H9 (cell line): ENCODE measurements at regions not wholly inside any gene's neighbourhood (a gene's known extent, or its start where the extent isn't known, plus 50 kb on each side); places are given as distances from the start of the nearest gene placed in this dataset.

ENCODE experiments used
- DNase-seq: peaks from one replicate; pipeline ENCODE4 v3.0.0-alpha.2; 2017
- H2AFZ ChIP-seq: one replicate; pipeline ENCODE4 v1.6.1; 2013; ENCODE audit warnings: mild to moderate bottlenecking, low read length, control low read depth, moderate library complexity
- H2AK5ac ChIP-seq: 2 replicates; pipeline ENCODE4 v1.6.1; 2013; ENCODE audit warnings: low read length, control low read depth, mixed read lengths; ENCODE audit not compliant: insufficient read length
- H2BK120ac ChIP-seq: one replicate; pipeline ENCODE4 v1.6.1; 2013; ENCODE audit warnings: low read depth, mild to moderate bottlenecking, low read length, control low read depth, inconsistent platforms; ENCODE audit not compliant: poor library complexity, severe bottlenecking
- H2BK12ac ChIP-seq: 2 replicates; pipeline ENCODE4 v1.6.1; 2013; ENCODE audit warnings: low read length, control low read depth, mixed read lengths, low read depth; ENCODE audit not compliant: insufficient read length
- H2BK15ac ChIP-seq: 2 replicates; pipeline ENCODE4 v1.6.1; 2013; ENCODE audit warnings: low read depth, low read length, control low read depth
- H2BK20ac ChIP-seq: one replicate; pipeline ENCODE4 v1.6.1; 2013; ENCODE audit warnings: low read depth, mild to moderate bottlenecking, low read length, control low read depth, inconsistent platforms; ENCODE audit not compliant: poor library complexity, severe bottlenecking
- H2BK5ac ChIP-seq: 2 replicates; pipeline ENCODE4 v1.6.1; 2013; ENCODE audit warnings: low read length, control low read depth, mixed read lengths; ENCODE audit not compliant: insufficient read length
- H3K14ac ChIP-seq: 2 replicates; pipeline ENCODE4 v1.6.1; 2013; ENCODE audit warnings: low read length, control low read depth; ENCODE audit not compliant: insufficient read depth
- H3K18ac ChIP-seq: 2 replicates; pipeline ENCODE4 v1.6.1; 2013; ENCODE audit warnings: low read depth, mild to moderate bottlenecking, mixed read lengths, low read length, control low read depth; ENCODE audit not compliant: insufficient read length
- H3K23ac ChIP-seq: 2 replicates; pipeline ENCODE4 v1.6.1; 2013; ENCODE audit warnings: low read length, control low read depth, mixed read lengths, low read depth; ENCODE audit not compliant: insufficient read length
- H3K23me2 ChIP-seq: 2 replicates; pipeline ENCODE4 v1.6.1; 2013; ENCODE audit warnings: low read depth, mild to moderate bottlenecking, mixed read lengths, low read length, control low read depth; ENCODE audit not compliant: insufficient read length, poor library complexity, severe bottlenecking
- H3K27ac ChIP-seq: 2 replicates; pipeline ENCODE4 v1.5.1; 2013; ENCODE audit warnings: low read length, control low read depth, mixed read lengths, low read depth; ENCODE audit not compliant: insufficient read length
- H3K27me3 ChIP-seq: 2 replicates; pipeline ENCODE4 v1.6.1; 2013; ENCODE audit warnings: low read length, control low read depth, inconsistent platforms; ENCODE audit not compliant: insufficient read depth
- H3K4ac ChIP-seq: 2 replicates; pipeline ENCODE4 v1.6.1; 2013; ENCODE audit warnings: low read depth, mild to moderate bottlenecking, control low read depth, inconsistent platforms, low read length, moderate library complexity
- H3K4me1 ChIP-seq: 2 replicates; pipeline ENCODE4 v1.6.1; 2013; ENCODE audit warnings: low read length, control low read depth, inconsistent platforms; ENCODE audit not compliant: insufficient read depth
- H3K4me2 ChIP-seq: 2 replicates; pipeline ENCODE4 v1.6.1; 2013; ENCODE audit warnings: low read length, control low read depth, mixed read lengths; ENCODE audit not compliant: insufficient read length, insufficient read depth
- H3K56ac ChIP-seq: 2 replicates; pipeline ENCODE4 v1.6.1; 2013; ENCODE audit warnings: low read depth, mild to moderate bottlenecking, mixed read lengths, low read length, control low read depth; ENCODE audit not compliant: insufficient read length
- H3K79me1 ChIP-seq: 2 replicates; pipeline ENCODE4 v1.6.1; 2013; ENCODE audit warnings: low read depth, mild to moderate bottlenecking, moderate library complexity, low read length, control low read depth, inconsistent platforms; ENCODE audit not compliant: insufficient read depth, poor library complexity, severe bottlenecking
- H3K79me2 ChIP-seq: 2 replicates; pipeline ENCODE4 v1.6.1; 2013; ENCODE audit warnings: low read length, control low read depth, inconsistent platforms; ENCODE audit not compliant: insufficient read depth
- H3K9ac ChIP-seq: 2 replicates; pipeline ENCODE4 v1.6.1; 2013; ENCODE audit warnings: low read length, control low read depth, mixed read lengths; ENCODE audit not compliant: insufficient read length; ENCODE audit errors: extremely low read depth
- H3K9me3 ChIP-seq: one replicate; pipeline ENCODE4 v1.6.1; 2013; ENCODE audit warnings: low read depth, low read length, inconsistent platforms; ENCODE audit not compliant: control insufficient read depth
- H3T11ph ChIP-seq: one replicate; pipeline ENCODE4 v1.6.1; 2013; ENCODE audit warnings: mild to moderate bottlenecking, low read length, control low read depth, inconsistent platforms
- H4K20me1 ChIP-seq: one replicate; pipeline ENCODE4 v1.6.1; 2013; ENCODE audit not compliant: control insufficient read depth, insufficient read length, insufficient read depth
- H4K5ac ChIP-seq: 2 replicates; pipeline ENCODE4 v1.6.1; 2013; ENCODE audit warnings: low read depth, mild to moderate bottlenecking, mixed read lengths, low read length, control low read depth; ENCODE audit not compliant: insufficient read length
- H4K8ac ChIP-seq: replicated peaks from 2 replicates; pipeline ENCODE4 v1.6.1; 2013; ENCODE audit warnings: low read length, control low read depth, mixed read lengths, low read depth; ENCODE audit not compliant: insufficient read length
- H4K91ac ChIP-seq: 2 replicates; pipeline ENCODE4 v1.6.1; 2013; ENCODE audit warnings: low read depth, mild to moderate bottlenecking, moderate library complexity, mixed read lengths, low read length, control low read depth; ENCODE audit not compliant: insufficient read length
- H3K27ac Mint-ChIP-seq, 3 experiments: 2 replicates in 2 of 3; 3 replicates in 1 of 3; pipeline ENCODE4 v1.8.0; 2020 to 2021; ENCODE audit warnings: mixed read lengths in 3 of 3, mild to moderate bottlenecking in 1 of 3, moderate library complexity in 1 of 3
- H3K27me3 Mint-ChIP-seq: 2 replicates; pipeline ENCODE4 v1.8.0; 2021; ENCODE audit warnings: low read depth, mild to moderate bottlenecking, moderate library complexity, mixed read lengths
- H3K36me3 Mint-ChIP-seq, 3 experiments: 2 replicates in 2 of 3; 3 replicates in 1 of 3; pipeline ENCODE4 v1.8.0; 2020 to 2021; ENCODE audit warnings: low read depth in 3 of 3, mixed read lengths in 3 of 3; ENCODE audit not compliant: insufficient read depth in 1 of 3
- H3K4me1 Mint-ChIP-seq, 2 experiments: 2 replicates each; pipeline ENCODE4 v1.8.0; 2020; ENCODE audit warnings: mixed read lengths in 2 of 2
- H3K4me3 Mint-ChIP-seq, 2 experiments: 2 replicates in 1 of 2; 3 replicates in 1 of 2; pipeline ENCODE4 v1.8.0; 2020 to 2021; ENCODE audit warnings: mild to moderate bottlenecking in 2 of 2, mixed read lengths in 2 of 2, moderate library complexity in 1 of 2
- H3K9me3 Mint-ChIP-seq, 2 experiments: 2 replicates in 1 of 2; 3 replicates in 1 of 2; pipeline ENCODE4 v1.8.0; 2020; ENCODE audit warnings: mild to moderate bottlenecking in 2 of 2, mixed read lengths in 2 of 2, moderate library complexity in 1 of 2
- CTCF ChIP-seq: fragments of 200-600 bp; sonication (generic); conservative IDR thresholded peaks from 3 replicates; pipeline ENCODE4 v1.8.0; 2021; ENCODE audit warnings: antibody characterized with exemption, mild to moderate bottlenecking
- WGBS: extraction: QIAGEN DNeasy Blood & Tissue Kit; methylation state at CpG from one replicate; pipeline ENCODE4 v1.1.7; 2013; ENCODE audit warnings: missing lambda C conversion rate, low lambda C conversion rate, mixed read lengths; ENCODE audit not compliant: insufficient read length; ENCODE audit errors: extremely low coverage; 5-methylcytosine and 5-hydroxymethylcytosine counted together

GRCh38 chr6:104214901-104215300 lies 644.8 kb downstream of the HACE1 start:
- H2BK12ac ChIP-seq = no peak overlapping the region
- H4K91ac ChIP-seq = no peak overlapping the region
- H3K4me1 ChIP-seq = no peaks in the 10 kb centered on the region
- no peak overlapping the region for H2AFZ ChIP-seq
- Mint-ChIP-seq H3K36me3 (no peaks in the 10 kb centered on the region), H3K27ac (no peak overlapping the region), H3K9me3 (no peaks in the 10 kb centered on the region), H3K4me3 (no peak overlapping the region), H3K4me1 (no peaks in the 10 kb centered on the region), H3K27me3 (peaks cover 2% of the 10 kb centered on the region; the same call in 1 of the 2 replicates)
- no peaks in the 10 kb centered on the region for H4K20me1 ChIP-seq
- H2AK5ac ChIP-seq = no peak overlapping the region
- no peak overlapping the region for H3T11ph ChIP-seq
- no peak overlapping the region for H3K18ac ChIP-seq
- no peak for DNase-seq
- no peak overlapping the region for H2BK20ac ChIP-seq
- H2BK5ac ChIP-seq = no peak overlapping the region
- no peak for TF ChIP-seq CTCF
- H2BK120ac ChIP-seq = no peak overlapping the region
- no peak overlapping the region for H3K27ac ChIP-seq
- no peak overlapping the region for H4K5ac ChIP-seq
- H2BK15ac ChIP-seq = no peak overlapping the region
- no peak overlapping the region for H3K4ac ChIP-seq
- WGBS = no CpG with 5 or more reads among the region's 3 CpGs
- no peaks in the 10 kb centered on the region for H3K79me2 ChIP-seq
- no peak overlapping the region for H4K8ac ChIP-seq
- H3K23ac ChIP-seq = no peak overlapping the region
- no peak overlapping the region for H3K14ac ChIP-seq
- no peaks in the 10 kb centered on the region for H3K79me1 ChIP-seq
- H3K9ac ChIP-seq = no peak overlapping the region
- H3K27me3 ChIP-seq = no peaks in the 10 kb centered on the region
- no peak overlapping the region for H3K56ac ChIP-seq
- H3K4me2 ChIP-seq = no peak overlapping the region
- H3K23me2 ChIP-seq = no peaks in the 10 kb centered on the region
- no peaks in the 10 kb centered on the region for H3K9me3 ChIP-seq
